Left forelimb (tissue), 1 donor: ENCODE measurements at regions not wholly inside any gene's neighbourhood (a gene's known extent, or its start where the extent isn't known, plus 50 kb on each side); places are given as distances from the start of the nearest gene placed in this dataset.

Experiments
- DNase-seq: peaks from one replicate; pipeline ENCODE4 v3.0.0-alpha.2; 2018; ENCODE audit warnings: low spot score

- DNase-seq, result no peak
These were observed 290.0 kb downstream of the HAO1 start for GRCh38 chr20:7650086-7650879.

GRCh38 chr20:7654231-7654630, 286.0 kb downstream of the HAO1 start:
- no peak for DNase-seq

- no peak for DNase-seq
These were observed 283.4 kb downstream of the HAO1 start for GRCh38 chr20:7656687-7657467.

- no peak for DNase-seq
These were observed 282.7 kb downstream of the HAO1 start for GRCh38 chr20:7657569-7657968.

- DNase-seq, result no peak
These were observed 280.1 kb downstream of the HAO1 start for GRCh38 chr20:7660165-7660564.

- no peak for DNase-seq
These were observed 274.9 kb downstream of the HAO1 start for GRCh38 chr20:7665376-7665775.

- no peak for DNase-seq
These were observed 273.1 kb downstream of the HAO1 start for GRCh38 chr20:7667194-7667593.

GRCh38 chr20:7672571-7672970, 267.7 kb downstream of the HAO1 start:
- no peak for DNase-seq

- DNase-seq, result no peak
These were observed 266.4 kb downstream of the HAO1 start for GRCh38 chr20:7673841-7674240.

GRCh38 chr20:7682916-7683315, 257.3 kb downstream of the HAO1 start:
- DNase-seq, result no peak

- DNase-seq, result no peak
These were observed 253.2 kb downstream of the HAO1 start for GRCh38 chr20:7687065-7687464.

- no peak for DNase-seq
These were observed 251.1 kb downstream of the HAO1 start for GRCh38 chr20:7689151-7689550.

- no peak for DNase-seq
These were observed 248.5 kb downstream of the HAO1 start for GRCh38 chr20:7691647-7692269.

GRCh38 chr20:7692478-7692877, 247.8 kb downstream of the HAO1 start:
- no peak for DNase-seq

- no peak for DNase-seq
These were observed 246.5 kb downstream of the HAO1 start for GRCh38 chr20:7693761-7694160.

- no peak for DNase-seq
These were observed 245.2 kb downstream of the HAO1 start for GRCh38 chr20:7695051-7695495.

- DNase-seq, result no peak
These were observed 244.6 kb downstream of the HAO1 start for GRCh38 chr20:7695635-7696034.

- no peak for DNase-seq
These were observed 243.9 kb downstream of the HAO1 start for GRCh38 chr20:7696311-7696710.

- no peak for DNase-seq
These were observed 238.1 kb downstream of the HAO1 start for GRCh38 chr20:7702141-7702540.

- DNase-seq, result no peak
These were observed 236.7 kb downstream of the HAO1 start for GRCh38 chr20:7703551-7703961.

GRCh38 chr20:7703996-7704395, 236.3 kb downstream of the HAO1 start:
- no peak for DNase-seq

- no peak for DNase-seq
These were observed 232.1 kb downstream of the HAO1 start for GRCh38 chr20:7708112-7708511.

- DNase-seq, result no peak
These were observed 231.5 kb downstream of the HAO1 start for GRCh38 chr20:7708782-7709181.
